ENCODE measurements at regions not wholly inside any gene's neighbourhood (a gene's known extent, or its start where the extent isn't known, plus 50 kb on each side); places are given as distances from the start of the nearest gene placed in this dataset.
"Not testable (repeated sequence)": the region's sequence is repeated elsewhere in the genome, so short reads cannot be mapped to it uniquely, and the experiment has no call there.

DNA sequence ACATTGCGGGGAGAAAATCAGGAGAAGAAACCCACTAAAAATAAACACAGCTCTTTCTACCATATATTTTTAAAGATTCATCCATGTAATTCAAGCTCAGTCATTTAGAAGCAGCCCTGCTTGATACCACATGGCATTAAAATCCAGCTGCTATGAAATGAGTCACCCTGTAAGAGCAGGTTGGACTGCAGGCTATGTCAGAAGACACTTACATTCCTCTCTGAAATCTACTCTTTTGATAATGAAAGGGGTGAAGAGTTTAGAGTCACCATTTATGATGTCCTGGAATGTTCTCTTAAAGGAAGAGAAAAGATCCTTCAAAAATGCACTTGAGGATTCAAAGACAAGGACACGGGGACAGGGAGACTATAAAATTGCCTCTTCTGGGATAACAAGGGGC is 100.6 kb upstream of the APCDD1 start:
- peak; percentile 19 for DNase-seq (ENCODE audit: low spot score)

DNA sequence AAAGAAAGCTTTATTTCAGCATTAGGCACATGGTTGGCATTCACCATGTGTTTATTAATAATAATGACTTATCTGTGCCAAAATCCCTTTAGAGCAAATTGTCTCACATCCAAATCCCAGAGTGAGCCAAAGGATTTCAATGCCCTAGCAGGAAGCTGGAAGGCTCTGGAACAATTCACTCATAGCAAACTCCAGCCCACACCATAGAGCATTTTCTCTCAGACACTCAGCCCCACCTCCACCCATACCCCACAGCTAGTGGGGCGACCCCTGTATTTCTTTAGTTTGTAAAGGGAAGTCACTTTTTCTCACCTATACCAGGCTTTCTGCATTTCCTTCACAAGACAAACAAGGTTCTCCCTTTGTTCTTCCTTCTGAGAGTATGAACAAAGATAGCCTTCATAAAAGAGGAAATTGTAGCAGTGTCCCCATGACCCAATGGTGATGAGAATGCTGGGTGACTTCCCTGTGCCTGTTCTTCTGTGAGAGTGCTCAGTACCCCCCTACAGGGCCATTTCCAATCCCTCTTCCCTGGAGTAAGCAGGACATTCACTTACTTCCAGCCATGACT is 100.1 kb upstream of the APCDD1 start:
- DNase-seq (ENCODE audit: low spot score): no peak

DNA sequence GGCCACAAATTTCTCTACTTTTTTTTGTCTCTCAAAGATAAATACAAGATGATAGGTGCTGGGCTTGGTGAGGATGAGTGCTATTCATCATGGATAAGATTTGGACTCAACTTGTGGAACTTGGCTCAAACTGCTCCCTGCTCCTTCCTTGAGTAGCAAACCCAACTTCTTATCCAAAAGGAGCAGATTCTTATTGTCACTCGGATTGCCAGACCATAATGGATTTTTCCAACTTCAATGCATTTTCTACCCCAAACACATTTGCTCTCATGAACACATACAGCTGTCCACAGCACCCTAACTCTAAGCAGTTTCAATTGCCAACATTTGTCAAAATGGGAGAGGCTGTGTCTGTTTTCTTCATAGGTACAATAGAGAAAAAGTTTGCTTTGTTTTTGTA is 99.5 kb upstream of the APCDD1 start:
- DNase-seq (ENCODE audit: low spot score): no peak

DNA sequence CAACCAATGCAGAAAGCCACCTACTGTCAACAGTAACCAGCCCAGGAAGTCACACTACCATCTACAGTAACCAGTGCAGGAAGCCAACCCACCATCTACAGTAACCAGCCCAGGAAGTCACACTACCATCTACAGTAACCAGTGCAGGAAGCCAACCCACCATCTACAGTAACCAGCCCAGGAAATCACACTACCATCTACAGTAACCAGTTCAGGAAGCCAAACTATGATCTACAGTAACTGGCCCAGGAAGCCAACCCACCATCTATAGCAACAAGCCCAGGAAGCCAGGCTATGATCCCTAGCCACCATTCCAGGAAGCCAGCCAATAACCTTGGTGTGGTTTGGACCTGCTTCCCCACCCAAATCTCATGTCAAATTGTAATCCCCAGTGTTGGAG is 97.4 kb upstream of the APCDD1 start:
- DNase-seq (ENCODE audit: low spot score): not testable (repeated sequence)

DNA sequence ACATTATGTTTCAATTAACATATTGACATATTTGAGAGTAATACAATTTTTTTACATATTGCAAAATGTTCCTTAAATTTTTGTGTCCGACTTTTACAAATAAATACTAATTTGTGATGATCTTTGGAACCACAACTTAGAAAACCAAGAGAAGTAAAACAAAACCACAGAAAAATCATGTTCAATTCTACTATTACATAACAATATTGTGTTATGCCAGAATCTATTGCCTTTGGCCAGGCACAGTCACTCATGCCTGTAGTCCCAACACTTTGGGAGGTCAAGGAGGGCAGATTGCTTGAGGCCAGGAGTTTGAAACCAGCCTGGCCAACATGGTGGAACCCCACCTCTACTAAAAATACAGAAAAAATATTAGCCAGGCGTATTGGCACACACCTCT is 92.8 kb upstream of the APCDD1 start:
- no peak for DNase-seq (ENCODE audit: low spot score)

DNA sequence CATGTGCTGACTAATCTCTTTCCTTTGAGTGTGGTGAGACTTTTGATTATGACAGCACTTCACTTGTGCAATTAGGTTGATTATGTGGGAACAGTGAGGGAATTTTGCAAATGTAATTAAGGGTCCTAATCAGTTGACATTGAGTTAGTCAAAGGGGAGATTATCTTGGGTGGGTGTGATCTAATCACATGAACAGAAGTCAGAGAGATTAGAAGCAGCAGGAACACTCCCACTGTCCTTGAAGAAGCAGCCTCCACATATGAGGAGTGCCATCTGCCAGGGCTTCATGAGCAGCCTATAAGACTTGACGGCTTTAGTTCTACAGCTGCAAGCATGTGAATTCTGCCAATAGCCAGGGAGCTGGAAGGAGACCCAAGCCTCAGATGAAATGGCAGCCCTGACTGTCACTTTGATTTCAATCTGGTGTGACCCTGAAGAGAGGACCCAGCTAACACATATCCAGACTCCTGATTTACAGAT is 89.4 kb upstream of the APCDD1 start:
- no peak for DNase-seq (ENCODE audit: low spot score)

DNA sequence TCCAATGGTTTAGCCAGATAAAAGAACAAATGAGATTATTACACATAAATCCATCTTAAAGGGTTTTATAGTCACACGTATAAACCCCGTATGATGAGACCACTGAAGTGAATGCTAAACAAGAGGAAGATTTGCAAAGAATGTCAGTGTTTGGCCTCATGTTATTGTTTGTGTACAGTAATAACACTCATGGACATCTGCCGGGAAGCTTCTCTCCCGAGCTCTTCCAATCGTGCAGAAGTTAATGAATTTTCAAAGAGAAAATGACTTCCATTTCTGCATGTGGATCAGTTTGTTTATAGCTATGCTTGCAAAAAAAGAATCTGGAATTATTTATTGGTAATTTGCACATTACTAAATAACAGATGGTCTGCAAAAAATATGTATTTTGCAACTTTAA is 88.5 kb upstream of the APCDD1 start:
- DNase-seq (ENCODE audit: low spot score): no peak

DNA sequence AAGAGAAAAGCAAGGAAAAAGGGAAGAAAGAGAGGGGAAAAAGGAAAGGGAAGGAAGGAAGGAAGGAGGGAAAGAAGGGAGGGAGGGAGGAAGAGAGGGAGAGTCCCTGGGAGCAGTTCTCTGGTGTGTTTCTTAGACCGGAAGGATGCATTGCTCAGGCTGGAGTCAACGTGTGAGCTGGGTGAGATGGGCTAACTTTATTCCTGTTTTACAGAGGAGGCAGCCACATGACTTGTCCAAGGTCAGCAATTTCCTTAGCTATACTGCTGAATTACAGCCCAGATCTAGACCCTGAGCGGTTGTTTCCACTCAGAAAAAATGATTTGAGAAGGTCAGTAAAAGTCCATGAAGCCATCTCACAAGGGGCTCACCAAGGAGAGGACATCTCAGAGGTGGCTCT is 86.6 kb upstream of the APCDD1 start:
- DNase-seq (ENCODE audit: low spot score): no peak

DNA sequence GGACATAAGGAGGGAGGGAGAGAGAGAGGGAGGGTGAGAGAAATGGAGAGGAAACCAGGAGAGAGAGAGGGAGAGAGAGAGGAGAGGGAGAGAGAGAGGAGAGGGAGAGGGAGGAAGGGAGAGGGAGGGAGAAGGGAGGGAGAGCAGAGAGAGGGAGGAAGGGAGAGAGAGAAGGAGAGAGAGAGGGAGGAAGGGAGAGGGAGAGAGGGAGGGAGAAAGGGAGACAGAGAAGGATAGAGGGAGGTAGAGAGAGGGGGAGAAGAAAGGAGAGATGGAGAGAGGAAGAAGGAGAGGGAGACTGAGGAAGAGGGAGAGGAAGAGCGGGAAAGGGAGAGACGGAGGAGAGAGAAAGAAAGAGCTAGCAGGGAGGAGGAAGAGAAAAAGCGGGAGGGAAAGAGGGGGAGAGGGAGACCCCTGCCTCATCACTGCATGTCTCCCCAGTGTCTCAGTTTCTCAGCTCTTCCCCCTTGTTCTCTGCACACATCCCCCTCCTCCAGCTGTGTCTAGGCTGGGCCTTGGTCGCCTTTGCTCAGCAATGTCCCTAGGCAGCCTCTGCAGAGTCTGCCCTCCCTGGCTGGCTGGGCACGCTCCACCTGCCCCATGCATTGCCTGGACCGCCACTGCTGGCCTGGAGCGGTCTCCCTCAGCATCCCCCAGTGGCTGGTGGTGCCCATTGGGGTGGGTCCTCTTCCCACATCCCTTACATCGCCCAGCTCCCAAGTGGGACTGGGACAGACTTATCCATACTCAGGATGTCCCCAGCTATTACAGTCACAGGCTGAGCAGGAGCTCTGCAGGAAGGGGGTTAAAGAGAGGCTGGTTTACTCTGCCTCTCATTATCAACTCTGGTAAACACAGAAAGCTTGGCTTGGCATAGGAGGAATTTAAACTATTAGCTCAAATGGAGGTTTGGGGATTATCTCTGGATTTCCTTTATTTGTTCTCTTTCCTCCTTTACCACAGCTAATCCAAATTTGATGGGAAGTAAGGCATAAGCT is 85.7 kb upstream of the APCDD1 start:
- DNase-seq (ENCODE audit: low spot score): no peak

DNA sequence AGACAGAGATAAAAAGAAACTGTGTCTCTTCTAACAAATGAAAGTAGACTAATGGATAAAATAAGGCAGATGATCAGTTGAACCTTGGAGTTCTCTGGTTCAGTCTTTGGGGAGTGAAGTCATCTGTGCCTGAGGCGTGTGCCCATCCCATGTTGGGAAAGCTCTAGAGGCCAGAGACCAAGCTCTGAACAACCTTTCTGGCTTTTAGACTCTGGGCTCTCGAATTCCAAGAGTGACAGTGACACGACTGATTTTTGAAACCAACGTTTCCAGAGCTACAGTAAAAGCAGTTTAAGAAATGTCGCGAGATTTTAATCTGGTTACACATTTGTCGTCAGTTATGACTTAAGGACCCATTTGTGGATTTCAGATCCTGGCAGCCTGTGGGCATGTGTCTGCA is 83.7 kb upstream of the APCDD1 start:
- no peak for DNase-seq (ENCODE audit: low spot score)

DNA sequence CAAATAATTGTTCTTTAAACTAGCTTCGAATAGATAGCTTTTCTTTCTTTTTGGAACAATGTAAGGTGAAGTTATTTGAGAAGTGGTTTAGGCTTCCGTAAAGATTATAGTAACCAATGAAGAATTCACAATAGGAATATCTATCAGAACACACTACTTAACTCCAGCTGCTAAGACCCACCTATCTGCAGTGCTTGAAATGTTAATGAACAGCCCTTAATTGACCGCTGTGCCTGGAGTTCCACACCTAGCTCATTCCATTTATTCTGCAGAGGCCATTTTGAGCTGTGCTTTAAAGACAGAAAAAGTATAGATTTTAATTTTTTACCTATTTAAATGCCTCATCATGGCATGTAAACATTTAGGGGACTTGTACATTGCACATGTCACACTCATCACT is 83.3 kb upstream of the APCDD1 start:
- no peak for DNase-seq (ENCODE audit: low spot score)

DNA sequence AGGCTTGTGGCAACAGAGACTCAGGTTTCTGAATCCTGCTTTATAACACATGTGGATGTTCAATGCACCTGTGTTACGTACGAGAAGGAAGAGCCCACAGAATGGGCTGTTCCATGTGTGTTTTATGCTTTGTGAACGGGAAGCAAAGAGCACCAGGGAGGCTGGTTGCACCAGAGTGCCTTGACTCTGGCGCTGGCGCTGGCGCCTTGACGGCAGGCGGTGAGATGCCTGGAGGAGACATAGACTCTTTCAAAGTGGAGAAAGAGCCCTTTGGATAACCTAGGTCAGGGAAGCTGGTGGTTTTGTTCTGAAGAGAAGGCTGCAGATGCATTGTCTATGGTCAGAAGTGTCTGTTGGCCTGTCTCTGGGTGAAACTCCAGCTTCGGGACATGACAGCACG is 80.2 kb upstream of the APCDD1 start:
- DNase-seq (ENCODE audit: low spot score): no peak

DNA sequence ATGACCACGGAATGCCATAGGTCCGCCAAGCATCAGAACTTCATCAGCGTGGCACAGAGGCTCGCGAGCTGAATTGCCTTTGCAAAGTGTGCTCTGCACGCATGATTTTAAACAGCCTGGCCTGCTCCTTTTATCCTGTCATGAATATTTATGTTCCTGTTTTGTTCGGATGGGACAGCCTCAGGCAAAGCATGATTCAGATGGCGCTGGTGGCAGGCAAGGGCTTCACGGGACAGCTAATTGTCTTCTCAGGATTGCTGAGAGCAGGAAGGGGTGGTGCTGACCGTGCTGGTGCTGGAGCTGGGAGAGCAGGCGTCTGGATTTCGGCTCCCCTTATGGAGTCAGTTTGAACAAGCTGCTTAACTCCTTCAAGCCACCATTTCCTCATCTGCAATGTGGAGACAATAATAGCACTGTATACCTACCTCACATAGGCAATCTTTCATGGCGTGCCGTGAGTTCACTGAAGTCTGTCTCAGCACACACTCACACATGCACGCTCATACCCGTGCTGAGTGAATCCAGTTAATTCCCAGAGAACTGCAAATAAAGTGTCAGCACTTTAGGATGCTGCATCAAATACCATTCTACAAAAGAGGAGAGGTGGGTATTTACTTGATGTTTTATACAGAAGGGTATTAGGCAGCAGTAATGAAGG is 79.7 kb upstream of the APCDD1 start:
- no peak for DNase-seq (ENCODE audit: low spot score)

DNA sequence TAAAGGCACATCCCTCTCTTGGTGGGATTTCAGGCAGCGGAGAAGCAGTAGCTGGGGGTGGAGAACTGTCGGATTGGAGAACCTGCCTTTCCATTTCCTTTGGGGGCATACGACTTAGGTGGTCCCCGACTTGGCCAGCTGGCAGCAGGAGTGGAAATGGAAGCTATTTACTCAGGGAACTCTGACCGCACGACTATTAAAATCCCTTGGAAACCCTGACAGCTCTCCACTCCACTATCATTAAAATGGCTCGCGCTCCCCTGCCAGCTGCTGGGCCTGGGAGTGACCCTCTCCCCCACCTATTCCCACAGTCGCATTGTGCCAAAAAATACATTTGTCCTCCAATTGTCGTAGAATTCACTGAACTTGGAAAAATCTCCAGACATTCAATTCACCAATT is 77.7 kb upstream of the APCDD1 start:
- DNase-seq (ENCODE audit: low spot score): no peak

DNA sequence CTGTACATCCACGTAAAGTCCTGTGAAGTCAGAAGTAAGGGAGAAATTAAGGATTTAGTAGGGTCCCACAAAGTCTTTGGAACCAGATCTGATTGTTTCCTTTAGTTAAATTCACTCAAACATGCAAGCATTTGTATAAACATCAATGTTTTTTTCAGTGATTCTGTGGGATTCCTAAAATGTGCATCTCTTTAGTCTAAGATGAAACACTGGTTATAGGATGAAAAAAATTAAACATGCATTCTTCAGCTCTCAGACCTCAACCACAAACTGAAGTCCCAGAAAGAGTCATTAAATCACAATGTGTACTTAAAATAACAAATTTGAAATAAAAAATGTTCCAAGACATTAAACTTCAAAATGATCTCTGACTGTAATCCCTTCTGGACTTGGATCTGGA is 76.5 kb upstream of the APCDD1 start:
- peak; percentile 42 for DNase-seq (ENCODE audit: low spot score)

DNA sequence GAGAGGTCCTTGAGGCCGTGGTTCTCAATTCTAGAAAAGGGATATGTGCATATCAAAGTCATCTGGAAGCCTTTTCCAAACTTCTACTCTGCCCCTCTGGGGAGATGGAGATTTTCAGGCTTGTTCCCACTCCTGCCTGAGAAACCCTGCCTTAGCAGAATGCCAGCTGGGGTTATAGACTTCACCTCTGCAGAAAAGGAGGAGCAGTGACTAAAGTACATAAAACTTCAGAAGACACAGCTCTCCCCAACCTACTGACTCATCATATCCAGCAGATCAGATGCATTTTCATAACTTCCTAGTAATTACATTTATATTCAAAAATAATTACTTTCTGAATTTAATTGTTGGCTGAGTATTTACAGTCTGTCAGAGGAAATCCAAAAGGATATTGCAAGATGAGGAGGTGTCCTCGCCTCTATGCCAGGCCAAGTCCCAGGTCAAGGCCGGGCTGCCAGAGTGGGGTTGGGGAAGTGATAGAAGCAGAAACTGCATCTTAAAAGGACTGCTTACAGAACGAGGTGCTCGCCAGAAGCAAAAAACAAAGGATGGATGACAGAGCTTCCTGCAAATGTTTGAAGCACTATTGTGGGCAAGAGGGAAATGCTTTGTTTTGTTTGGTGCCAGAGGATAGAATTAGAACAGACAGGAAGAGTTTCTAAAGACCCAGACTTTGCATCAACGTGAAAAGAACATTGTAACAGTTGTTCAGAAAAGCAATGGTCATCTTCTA is 75.6 kb upstream of the APCDD1 start:
- peak; percentile 35 for DNase-seq (ENCODE audit: low spot score)

DNA sequence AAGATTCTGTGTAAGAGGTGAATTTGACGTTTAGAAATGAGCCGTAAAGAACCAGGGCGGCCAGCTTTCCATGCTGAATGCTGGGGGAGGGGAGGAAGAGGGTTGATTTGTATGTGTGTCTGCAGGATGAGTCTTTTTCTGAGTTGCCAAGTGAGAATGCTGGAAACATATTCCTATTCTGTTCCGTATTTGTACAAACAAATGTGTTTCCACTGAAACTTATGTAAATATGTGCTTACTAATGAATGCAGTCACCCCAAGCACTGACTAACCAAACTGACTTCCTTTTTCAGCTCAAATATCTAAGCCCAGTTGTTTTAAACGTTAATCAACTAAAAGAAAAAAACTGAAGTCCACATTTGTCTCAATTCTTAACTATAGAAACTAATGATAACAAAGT is 74.9 kb upstream of the APCDD1 start:
- DNase-seq (ENCODE audit: low spot score): no peak

DNA sequence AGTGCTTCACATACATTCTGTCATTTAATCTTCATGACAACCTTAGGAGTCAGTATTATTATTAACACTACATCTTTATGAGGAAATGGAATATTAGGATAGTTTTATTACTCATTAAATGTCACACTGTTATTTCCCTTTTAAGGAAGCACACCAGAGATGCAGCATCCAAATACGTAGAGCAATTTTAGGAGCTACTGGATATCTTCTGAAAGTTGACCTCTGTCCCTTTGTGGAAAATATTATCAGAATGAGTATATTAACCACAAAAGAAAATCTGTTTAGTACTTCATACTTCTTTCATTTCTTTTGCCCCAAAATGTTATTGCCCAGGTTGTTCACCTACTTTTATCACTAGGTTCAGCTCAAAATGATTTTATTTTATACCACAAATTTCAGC is 72.9 kb upstream of the APCDD1 start:
- no peak for DNase-seq (ENCODE audit: low spot score)

DNA sequence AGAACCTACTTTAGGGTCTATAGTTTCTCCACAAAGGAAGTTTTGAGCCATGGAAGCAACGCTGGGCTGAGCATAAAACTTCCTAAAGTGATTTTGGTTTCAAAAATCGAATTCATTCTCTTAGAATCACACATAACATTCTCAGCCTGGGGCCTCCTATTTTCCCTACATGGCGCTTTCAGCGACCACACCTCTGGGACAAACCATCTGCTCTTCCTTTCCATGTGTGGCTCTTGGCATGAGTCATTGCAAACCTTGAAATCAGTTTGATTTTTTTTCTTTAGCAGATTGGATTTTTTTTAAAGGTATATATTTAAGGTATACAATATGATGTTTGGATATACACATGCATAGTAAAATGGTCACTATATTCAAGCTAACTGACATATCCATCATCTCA is 72.5 kb upstream of the APCDD1 start:
- no peak for DNase-seq (ENCODE audit: low spot score)

DNA sequence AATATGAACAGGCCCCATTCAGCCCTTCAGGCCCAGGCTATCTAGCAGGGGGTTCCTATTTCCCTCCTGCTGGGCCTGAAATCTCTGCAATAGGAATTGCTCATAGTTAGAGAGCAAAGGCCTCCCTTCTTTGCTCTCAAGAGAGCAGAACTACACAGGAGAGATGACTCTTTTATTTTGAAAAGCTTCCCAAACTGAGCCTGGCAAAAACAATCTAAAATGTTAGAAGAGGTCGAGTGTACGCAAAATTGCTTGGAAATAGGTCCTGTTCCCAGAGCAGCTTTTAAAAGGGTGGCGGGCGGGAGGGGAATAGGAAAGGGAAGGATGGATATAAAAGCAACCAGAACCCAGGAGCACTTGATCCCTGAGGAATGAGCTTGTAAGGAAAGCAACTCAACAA is 68.4 kb upstream of the APCDD1 start:
- DNase-seq (ENCODE audit: low spot score): no peak

DNA sequence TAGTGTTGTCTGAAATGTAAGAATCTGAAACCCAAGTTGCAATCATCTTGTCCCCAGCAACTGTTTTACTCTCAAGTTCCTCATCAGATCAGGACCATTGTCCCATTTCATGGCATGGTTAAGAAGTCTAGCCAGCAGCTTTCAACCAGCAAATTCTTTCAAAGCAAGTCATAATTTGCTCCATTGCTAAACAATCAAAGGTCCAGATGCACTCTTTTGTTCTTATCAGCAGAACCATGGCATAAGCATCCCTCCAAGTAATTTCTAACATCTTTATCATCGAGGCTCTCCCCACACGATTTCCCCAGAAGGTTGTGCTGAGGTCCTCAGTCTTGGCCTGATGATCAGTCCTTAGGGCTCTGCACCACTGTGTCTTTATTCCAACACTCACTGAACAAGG is 67.5 kb upstream of the APCDD1 start:
- DNase-seq (ENCODE audit: low spot score): no peak

DNA sequence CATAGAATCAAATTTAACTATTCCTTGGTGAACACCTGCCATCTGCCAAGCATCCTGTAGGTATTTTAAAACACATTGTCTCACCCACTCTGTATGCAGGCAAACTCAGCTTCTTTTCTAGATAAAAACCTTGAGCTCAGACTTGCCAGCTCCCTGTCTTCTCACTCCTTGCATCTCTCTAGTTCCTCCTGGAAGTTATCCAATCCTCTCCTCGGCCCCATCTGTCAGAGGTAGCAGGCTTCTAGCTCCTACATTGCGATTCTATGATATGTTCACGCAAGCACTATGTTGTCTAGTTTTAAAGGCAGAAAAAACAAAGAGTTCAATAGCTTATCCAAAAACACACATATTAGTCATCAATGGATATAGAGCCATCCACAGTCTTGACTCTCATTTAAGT is 67.0 kb upstream of the APCDD1 start:
- no peak for DNase-seq (ENCODE audit: low spot score)
